GM21576 (cell line): ENCODE measurements at regions not wholly inside any gene's neighbourhood (a gene's known extent, or its start where the extent isn't known, plus 50 kb on each side); places are given as distances from the start of the nearest gene placed in this dataset.

Source experiments
- ATAC-seq: cut with Tn5 transposase; IDR thresholded peaks from one replicate; pipeline ENCODE4 v1.9.1; 2021; ENCODE audit warnings: mild to moderate bottlenecking, moderate library complexity; ENCODE audit not compliant: unreplicated experiment

DNA sequence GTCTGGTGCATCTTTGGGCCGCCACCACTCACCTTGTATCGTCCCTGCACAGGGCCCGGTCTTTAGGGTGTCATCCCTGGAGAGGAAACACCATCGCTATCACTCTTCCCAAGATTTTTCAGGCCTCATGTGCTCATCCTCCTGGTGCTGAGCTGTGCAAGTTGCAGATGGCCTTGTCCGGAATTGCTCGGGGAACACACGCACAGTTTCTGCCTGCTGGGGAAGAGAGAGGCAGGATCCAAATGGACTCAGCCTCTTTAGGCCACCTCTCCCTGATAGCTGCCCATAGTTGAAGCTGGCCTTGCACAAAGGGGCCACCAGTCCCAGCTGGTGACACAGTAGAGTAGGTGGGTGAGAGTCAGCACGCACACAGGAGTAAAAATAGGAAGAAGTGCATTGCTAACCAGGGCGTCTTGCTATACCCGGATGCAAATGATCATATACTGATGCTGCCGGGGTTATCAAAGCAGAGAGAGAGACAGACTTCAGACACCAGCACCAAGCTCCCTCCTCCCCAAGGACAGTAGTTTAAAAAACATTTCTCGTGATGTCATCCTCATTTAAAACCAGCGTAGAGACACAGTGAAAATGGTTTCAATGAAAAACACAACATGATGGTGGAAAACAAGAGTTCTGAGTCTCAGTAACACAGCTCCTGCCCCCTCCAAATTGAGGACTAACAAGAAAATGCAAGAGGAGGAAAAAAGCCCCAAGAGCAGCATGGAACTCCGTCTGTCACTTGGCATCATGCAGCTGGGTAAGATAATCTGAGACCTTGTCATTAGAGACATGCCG, 147.5 kb upstream of the NCK2 start:
- ATAC-seq = no peak

DNA sequence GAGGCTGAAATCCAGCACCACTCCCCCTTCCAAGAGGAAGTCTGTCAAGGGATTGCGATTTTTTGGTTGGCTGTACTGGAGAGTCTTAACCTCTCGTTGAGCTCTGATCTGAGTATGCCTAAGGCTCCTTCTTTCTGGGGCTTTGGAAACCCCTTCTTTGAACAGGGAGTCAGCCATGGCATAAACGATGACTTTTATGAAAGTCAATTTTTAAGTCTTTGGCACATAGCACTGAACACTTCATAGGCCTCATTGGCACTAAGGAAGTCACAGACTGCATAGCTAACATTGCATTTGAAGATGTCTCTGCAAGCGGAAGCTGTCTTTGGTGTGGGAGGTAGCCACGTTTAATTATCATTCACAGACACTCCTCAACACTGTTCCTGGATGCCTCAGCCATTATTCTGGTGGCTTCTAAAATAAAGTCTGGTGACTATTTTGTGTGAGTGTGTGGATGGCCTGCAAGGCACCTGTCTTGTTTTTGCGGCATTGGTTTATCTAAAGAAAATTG, 148.2 kb upstream of the NCK2 start:
- ATAC-seq = no peak

GRCh38 chr2:105595536-105595935, 149.2 kb upstream of the NCK2 start:
- no peak for ATAC-seq

DNA sequence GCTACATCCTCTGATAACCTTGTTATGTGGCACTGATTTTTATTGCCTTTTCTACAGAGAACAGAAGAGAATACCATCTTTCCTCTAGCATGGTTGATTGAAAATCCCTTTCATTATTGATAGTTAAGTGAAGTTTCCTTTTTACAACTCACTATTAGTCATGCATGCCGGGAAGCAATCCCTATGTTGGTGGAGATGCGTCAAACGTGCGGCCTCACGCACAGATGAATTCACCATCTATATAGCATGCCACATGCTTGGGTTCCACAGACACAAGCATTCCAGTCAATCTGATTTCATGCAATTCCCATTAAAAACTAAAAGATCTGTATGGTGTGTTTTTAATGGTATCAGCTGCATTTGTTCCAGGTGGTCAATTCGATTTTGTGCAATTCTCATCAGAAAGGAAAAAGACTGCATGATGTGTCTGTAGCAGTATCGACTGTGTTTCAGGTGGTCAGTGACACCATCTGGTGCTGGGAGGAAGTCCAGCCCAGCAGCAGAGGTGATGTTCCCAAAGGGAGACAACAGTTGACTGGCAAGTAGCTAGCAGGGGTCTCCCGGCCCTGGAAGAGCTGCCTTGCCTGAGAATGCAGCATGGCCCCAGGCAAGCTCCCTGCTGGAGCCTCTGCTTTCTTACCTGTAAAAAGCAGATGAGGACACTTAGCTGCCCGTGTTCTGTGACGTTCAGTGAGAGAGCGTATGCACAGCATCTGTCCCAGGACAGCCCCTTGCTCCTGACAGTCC, 151.3 kb upstream of the NCK2 start:
- no peak for ATAC-seq

- no peak for ATAC-seq
Measured at GRCh38 chr2:105592288-105592687, 152.4 kb upstream of the NCK2 start.

DNA sequence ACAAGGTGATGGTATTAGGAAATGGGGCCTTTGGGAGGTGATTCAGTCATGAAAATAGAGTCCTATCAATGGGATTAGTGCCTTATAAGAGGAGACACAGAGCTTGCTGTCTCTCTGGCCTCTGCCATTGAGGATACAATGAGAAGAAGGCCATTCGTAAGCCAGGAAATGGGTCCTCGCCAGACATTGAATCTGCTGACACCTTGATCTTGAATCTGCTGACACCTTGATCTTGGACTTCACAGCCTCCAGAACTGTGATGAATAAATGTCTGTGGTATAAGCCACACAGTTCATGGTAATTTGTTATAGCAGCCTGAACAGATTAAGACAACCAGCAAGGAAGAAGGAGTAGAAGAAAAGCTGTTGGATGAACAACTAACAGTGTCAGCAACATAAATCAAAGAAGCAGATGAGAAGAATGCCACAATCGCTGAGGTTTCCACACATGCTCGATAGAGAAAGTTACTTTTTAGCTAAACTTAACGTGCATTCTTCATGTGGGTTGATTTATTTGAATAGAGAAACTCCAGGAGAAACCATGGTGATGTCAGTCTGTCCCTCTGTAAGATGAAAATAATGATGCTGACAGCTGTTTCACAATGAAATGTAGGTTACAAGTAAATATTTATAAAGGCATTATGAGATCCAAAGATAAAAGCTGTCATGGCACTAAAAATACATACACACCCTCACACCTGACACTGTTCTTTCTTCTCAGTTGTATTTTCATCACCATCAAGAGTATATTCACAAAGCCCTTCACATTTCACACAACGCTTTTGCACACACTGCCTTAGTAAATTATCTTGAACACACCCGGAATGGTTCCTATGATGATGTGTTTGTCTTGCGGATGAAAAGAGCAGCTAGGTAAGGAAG, 153.7 kb upstream of the NCK2 start:
- no peak for ATAC-seq

DNA sequence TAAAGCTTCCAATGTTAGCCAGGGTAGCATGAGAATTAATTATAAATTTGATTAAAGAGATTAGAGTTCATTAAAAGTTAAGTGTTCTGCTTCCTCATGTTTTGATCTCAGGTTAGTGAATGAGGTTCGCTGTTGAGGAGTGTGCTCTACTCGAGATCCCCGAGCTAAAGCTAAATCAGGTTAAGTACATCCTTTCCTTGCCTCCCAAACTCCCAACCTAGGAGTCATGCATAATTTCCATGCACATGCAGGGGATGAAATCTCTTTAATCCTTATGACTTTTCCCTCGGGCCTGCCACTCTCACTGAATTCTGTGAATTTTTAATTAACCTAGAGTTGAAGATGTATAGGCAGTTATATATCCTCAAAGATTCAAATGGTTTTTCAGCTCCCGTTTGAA, 156.1 kb upstream of the NCK2 start:
- no peak for ATAC-seq

- ATAC-seq = no peak
Measured at GRCh38 chr2:105587637-105588036, 157.1 kb upstream of the NCK2 start.

DNA sequence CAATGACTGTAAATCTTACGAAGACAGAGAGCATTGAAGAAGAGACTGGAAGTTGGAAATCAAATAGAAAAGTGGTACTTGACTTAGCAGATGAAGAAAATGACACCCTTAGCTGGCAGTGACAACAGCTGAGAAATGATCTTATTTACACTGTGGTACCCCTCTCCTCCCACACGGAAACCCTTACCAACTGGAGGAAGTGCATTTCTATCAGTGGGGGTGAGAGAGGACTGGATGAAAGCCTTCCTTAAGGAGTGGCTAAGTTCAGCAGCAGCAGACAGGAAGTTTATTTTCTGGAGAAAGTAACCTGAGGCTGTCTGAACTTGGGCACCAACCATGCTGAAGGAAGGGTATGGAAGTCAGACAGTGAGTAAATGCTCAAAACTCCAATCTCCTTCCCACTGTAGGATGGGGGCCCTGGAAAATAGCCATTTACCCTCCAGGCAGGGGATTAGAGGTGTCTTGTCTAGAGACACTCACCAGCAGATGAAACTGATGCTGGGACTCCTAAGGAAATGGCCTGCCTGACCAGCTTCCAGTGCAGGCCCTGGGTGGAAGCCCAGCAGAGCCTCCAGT, 160.2 kb upstream of the NCK2 start:
- ATAC-seq = no peak

DNA sequence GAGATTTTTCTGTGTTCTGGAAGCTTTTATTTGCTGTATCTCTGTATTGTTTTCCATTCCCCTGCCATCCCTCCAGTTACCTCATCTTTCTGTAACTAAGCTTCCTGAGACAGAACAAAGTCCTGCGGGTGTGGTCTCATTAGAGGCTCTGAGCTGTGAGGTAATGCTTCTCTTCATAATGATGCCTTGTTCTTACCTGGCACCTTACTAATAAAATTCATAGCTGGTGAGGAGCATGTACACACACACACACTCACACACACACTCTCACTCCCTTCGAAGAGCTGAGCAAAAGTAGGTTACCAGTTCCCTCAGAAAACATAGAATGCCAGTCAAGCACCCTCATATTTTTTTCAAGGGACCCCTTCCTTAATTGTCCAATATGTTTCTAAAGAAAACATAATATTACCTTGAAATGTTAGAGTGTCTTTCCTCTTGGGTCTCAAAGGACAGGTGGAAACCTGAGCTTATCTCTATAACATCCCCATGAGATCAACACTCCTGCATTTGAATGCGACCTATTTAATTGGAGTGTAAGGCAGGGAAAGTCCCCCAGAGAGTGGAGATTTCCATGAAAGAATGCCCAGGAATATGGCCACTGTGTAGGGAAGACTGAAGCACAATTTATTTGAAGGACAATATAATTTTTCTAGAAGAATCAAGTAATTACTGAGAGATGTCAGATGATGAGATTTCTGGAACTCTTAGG, 161.6 kb upstream of the NCK2 start:
- ATAC-seq = no peak

GRCh38 chr2:105581555-105581944, 163.2 kb upstream of the NCK2 start:
- no peak for ATAC-seq

DNA sequence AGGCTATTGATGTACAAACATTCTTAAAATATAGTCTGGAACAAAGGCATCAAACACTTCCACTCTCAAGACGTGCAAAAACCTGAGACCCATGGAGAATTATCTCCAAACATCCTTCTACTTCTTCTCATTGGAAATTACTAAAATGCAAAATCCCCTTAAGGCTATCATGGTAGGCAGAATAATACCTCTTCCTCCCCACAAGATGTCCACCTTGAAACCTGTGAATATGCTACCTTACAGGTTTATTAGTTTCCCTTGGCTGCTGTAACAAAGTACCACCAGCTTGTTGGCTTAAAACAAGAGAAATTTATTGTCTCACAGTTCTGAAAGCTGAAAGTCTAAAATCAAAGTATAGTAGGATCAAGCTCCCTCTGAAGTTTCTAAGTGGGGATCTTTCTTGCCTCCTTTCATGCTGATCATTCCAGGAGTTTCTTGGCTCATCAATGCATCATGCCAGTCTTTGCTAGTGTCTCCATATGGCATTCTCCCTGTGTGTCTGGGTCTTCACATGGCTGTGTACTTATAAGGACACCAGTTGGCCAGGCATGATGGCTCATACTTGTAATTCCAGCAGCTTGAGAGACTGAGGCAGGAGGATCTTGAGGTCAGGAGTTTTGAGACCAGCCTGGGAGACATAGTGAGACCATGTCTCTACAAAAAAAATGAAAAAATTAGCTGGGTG, 163.7 kb upstream of the NCK2 start:
- no peak for ATAC-seq

DNA sequence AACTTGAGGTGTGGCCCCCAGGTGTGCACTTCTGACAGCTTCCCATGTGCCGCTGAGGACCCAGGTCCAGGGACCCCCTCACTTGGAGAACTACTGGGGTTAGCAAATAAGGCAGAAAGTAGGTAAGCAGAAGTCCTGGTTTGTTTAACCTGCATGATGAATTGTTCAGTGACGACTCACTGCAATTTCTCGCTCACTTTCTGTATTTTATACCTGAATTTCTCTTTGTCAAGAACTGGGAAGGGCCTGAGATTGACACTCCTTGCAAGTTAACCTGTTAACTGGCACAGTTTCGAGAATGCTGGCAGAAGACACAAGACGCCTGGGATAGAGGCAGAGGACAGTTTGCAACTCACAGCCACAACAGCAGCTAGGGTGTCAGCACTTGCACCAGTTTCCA, 164.5 kb upstream of the NCK2 start:
- no peak for ATAC-seq

- ATAC-seq = no peak
Measured at GRCh38 chr2:105578166-105578565, 166.5 kb upstream of the NCK2 start.

- no peak for ATAC-seq
Measured at GRCh38 chr2:105577762-105578161, 166.9 kb upstream of the NCK2 start.

DNA sequence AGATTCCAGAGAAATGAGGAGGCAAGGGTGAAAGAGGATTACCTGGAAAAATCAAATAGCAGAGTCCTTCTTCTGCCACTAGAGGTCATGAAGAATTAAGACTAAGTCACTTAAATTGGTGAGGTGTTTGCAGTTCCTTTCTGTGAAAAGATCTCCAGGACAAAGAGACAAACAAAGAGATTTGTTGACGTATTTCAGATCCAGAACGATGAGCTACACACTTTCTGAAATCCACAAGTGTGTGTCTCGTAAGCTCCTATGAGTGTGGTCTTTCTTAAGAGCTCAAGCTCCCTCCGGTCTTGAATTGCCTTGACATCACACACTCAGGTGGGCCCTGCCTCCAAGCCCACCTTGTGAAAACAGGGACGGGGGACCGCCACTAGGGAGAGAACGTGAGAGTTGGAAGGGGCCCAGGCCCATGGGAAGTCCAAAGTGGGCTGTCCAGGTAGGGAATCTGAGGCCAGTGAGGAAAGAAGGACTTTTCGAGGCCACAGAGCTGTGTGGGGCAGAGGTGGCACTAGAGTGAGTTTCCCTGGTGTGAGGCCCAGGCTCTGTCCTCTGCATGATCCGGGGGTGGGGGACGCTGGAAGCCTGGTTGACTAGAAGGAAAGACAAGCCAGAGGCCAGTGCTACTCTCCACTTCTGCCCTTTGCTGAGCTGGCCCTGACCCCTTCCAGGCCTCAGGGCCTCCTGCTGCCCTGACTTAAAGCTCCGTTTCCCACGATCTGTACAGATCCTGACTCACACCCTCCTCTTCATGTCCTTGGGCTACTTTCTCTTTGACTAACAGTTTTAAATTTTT, 168.1 kb upstream of the NCK2 start:
- no peak for ATAC-seq

DNA sequence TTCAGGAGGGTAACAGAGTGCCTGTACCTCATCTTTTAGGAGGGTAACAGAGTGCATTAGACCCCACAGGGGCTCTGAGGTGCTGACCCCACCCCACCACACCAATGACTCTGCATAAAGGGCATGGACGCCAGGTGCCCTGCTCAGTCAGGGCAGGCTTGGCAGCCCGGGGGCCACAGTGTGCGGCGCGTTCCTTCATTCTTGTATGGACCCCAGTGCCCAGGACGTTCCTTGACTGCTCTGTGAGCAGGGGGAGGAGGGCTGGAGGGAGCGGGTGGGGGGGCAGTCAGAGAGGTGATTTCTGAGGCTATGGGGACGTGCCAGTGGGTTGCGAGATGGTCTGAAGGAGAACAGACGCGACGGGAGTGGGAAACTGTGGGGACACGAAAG, 168.7 kb upstream of the NCK2 start:
- no peak for ATAC-seq

DNA sequence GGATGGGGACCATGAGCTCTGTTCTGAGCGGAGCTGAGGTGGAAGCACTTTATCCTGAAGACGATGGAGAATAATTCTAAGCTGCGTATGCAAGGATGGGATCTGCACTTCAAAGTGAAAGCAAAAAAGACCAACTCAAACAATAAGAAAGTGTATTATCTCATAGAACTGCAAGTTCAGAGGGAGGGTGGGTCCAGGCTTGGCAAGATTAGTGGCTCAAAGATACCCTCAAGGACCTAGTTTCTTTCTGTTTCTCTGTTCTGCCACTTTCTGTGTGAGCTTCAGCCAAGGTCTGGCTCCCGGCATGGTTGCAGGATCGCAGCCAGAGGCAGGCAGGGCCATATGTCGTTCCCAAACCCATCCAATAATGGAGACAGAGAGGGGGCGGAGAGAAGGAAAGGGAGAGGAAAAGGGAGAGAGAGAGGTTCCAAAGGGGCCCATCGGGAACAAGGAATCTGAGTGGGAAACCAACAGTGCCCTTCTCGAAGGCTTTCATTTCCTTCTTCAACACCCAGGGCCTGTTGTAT, 169.2 kb upstream of the NCK2 start:
- ATAC-seq = no peak
